GM21381 (cell line): ENCODE measurements at regions not wholly inside any gene's neighbourhood (a gene's known extent, or its start where the extent isn't known, plus 50 kb on each side); places are given as distances from the start of the nearest gene placed in this dataset.
"Not testable (repeated sequence)": the region's sequence is repeated elsewhere in the genome, so short reads cannot be mapped to it uniquely, and the experiment has no call there.

ENCODE experiments used
- ATAC-seq: cut with Tn5 transposase; IDR thresholded peaks from one replicate; pipeline ENCODE4 v1.9.1; 2021; ENCODE audit warnings: mild to moderate bottlenecking, moderate library complexity; ENCODE audit not compliant: unreplicated experiment

DNA sequence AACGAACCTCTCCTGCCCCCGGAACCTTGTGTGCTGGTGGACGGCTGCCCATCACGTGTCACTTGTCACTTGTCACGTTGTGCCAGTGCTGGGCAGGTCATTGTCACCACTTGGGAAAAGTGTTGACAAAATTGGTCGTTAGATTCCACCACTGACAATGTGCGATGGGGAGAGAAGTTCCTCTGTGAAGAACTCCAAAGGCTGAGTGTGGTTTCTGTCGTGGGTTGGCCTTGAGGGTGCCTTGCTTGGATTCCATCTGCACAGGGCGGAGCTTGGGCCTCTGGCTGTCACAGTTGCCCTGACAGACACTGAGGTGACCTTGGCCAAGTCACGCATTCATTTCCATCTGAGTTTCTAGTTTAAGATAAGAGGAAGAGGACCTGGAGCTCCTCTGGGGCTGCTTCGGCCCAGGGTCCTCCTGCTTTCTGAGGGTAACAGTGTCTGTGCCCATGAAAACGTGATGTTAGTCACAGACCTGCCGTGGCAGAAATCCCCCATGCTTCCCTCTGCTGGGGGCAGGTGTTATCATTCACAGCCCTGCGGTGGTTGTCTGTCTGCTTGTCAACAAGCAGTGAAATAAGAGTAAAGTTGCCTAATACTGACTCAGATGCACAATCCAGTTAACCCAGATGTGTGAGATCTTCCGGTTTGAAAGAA is 133.6 kb downstream of the LAT start:
- ATAC-seq: not testable (repeated sequence)

- ATAC-seq: no peak
Measured at GRCh38 chr16:29117631-29118030, 132.8 kb downstream of the LAT start.

- no peak for ATAC-seq
Measured at GRCh38 chr16:29116980-29117379, 132.1 kb downstream of the LAT start.

DNA sequence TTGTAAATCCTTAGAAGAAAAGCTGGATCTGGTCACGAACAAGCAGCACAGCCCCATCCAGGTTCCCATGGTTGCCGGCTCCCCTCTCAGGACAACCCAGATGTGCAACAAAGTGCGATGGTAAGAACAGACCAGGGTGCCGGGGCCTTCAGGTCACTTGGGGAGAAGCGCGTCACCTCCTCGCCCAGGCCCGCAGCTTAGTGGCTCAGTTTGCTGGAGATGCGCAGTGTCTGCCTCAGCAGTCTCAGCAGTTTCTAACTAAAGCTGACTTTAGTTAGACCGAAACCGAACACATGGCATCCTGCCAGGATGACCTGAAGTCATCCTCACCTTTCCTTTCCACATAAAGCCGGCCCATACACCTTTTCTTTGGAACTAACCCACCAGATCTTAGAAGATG is 131.4 kb downstream of the LAT start:
- ATAC-seq: not testable (repeated sequence)

DNA sequence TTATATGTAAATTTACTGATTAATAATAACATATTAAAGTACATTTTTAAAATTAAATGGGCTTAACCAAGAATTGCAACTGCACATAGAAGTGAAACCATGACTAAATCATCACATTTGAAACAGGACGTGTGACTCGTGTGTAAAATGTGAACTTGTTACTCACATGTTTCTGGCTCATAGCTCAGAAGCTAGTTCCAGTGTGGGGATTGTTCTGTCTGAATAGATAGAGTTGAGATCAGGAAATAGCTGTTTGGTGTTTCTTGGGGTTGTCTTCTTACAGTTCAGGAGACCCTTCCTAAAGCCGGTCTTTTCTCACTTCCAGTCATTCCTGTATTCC is 130.9 kb downstream of the LAT start:
- not testable (repeated sequence) for ATAC-seq

DNA sequence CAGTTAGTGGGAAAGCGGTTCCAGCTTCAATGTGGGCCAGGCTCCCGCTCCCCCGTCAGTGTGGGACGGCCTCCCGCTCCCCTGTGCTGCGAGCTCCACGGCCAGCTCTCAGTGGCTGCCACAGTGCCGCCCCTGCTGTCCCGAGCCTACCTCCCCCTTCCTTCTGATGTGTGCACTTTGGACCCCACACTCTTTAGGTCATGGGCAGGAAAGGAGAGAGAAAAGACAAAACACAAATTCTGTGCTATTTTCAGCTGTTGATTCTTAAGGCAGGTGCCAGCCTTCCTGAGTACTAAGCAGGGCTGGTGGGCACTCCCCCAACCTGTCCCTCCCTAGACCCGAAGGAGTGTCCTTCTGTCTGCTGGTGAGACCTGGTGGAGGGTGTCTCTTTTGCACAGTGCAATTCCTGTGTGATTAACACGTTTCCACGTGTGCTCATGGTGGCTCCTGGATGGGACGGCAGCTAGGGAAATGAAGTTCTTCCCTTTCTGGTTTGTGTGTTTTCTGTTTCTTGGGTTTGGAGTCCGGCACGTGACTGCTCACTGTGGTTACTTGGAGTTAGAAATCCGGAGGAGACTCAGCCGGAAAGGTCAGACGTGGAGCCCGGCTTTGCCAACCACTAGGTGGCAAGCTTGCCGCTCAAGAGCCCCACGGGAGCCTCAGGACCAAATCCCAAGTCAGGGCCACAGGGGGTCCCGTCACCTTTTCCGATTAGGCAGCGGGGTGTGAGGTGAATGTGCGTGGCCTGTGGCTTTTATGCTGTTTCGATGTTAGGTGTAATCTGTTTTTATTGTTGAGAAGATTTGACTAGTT is 130.3 kb downstream of the LAT start:
- not testable (repeated sequence) for ATAC-seq

DNA sequence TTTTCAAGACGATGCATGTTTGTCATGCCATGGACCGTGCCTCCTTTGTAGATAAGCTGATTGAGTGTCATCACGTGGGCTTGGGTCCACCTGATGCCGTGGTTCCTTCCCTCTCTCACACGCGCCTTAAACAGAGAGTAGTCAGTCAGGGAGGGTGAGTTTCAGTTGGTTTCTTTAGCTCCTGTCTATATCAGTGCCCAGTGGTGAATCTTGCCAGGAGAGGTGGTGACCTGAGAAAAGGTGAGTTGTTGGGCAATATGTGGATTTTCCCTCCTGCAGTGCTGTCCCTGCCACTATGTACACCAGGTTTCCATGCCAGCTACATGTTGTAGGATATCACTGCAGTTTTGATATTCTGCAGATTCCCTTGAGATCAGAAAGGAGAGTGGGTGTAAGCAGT is 129.7 kb downstream of the LAT start:
- ATAC-seq: no peak

GRCh38 chr16:29113446-29113845 is 128.6 kb downstream of the LAT start:
- ATAC-seq: not testable (repeated sequence)

DNA sequence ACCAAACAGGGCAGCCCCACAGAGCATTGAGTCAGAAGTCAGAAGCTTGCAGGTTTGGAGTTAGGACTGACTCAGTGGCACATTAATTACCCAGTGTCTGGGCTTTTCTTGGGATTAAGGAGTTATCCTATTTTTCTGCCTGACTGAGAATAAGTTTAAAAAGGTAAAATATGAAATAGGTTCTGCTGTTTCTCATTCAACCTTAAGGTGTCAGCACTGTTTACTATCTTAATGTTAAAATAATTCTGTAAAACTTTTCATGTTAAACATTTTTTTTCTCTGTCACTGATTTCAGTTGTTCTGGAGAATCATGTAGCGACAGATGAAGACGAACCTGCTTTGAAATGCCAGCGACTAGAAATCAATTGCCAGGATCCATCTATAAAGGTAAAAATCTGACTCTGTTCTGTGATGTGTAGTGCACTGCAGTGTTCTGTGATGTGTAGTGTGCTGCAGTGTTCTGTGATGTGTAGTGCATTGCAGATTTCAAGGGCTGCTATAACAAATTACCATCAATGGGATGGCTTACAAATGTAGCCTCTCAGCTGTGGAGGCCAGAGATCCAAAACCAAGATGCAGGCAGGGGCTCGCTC is 128.0 kb downstream of the LAT start:
- ATAC-seq: no peak

DNA sequence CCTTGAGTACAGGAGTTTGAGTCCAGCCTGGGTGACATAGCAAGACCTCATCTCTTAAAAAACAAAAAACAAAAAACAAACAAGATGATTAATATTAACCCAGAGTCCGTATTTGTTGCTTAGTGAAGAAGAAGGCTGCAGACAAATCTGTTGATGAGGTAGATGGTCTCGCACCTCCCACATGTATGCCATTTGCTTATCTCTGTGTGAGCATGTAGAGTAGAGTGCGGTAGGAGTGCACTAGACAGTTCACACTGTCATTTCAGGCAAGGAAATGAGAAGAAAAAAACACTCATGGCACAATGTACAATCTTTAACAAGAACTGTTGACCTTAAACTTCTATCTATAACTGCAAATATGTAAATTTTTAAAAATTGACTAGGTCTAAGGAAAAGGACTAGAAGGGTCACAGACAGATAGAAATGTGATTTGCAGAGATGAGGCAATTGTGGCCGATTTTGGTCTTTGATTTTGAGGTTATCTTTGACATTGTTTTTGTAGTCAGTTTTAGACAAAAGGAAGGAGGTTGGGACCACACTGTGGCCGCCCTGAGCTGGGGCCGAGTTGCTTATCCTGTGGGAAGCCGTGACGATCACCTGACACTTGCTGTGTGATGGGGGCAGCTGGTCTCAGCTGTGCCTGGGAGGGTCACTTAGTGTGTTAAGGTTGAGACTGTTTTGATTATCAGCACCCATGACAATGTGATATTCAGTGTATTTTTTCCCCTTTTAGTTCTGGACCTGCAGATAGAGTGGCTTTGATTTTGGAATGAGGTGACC is 127.2 kb downstream of the LAT start:
- ATAC-seq: not testable (repeated sequence)

- no peak for ATAC-seq
Measured at GRCh38 chr16:29111421-29111820, 126.6 kb downstream of the LAT start.

- ATAC-seq: not testable (repeated sequence)
Measured at GRCh38 chr16:29108625-29109169, 123.8 kb downstream of the LAT start.

DNA sequence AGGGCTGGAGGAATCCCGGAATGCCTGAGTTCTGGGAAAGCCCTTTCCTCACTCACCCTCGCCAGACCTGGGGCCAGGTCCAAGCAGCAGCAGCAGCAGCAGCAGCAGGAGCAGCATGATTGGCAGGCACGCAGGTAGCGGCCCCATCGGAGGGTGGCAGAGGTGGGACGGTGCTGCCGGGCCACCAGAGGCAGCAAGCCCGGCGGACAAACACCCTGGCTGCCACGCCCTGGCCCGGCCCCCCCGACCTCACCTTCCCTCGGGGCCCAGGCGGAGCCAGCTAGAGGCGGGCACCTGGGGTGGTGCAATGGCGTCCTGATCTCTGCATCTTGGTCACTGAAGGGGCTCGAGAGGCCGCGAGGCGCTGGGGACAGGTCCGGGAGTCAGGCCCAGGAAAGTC is 122.4 kb downstream of the LAT start:
- ATAC-seq: no peak

DNA sequence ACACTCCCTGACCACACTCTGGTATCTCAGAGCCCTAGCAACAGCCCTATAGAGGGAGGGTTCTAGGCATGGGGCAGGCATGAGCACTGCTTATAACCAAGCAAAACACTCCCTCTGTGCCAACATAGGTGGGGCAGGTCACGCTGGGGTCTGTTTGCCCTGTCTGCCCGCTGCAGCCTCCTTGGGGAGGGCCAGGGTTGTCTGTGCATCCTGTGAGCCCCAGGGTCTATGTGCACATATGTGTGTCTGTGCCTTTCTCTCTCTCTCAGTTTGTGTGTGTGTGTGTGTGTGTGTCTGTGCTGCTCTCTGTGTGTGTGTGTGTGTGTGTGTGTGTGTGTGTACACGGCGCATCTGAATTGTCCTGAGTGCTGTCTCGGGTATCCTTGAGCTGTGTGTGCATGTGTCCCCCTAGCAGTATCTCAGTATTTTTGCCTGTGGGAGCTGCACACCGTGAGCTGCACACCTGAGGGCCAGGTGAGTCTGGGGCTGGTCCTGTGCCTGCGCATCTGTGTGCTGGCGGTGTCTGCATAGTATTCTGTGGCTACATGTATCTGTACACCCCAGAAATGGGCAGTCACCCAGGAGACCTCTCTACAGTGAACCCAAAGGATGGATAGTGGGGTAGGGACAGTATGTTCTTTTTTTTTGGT is 121.5 kb downstream of the LAT start:
- not testable (repeated sequence) for ATAC-seq

DNA sequence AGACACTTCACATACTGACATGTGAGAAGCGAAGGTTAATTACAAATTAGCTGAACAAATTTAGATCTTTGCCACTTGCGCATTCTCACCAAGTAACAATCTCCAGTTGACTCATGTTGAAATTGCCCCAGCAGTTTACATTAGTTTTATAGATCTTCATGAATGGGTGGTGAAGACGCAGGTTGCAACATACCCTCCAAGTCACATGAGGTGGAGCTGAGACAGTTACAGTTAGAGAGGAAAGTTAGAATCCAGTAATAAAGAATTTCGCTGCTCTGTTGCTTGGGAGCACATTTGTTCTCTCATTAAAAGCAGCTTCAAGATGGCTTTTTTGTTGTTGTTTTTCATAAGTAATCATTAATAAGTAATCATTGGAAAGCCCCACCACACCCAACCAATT is 119.7 kb downstream of the LAT start:
- not testable (repeated sequence) for ATAC-seq

DNA sequence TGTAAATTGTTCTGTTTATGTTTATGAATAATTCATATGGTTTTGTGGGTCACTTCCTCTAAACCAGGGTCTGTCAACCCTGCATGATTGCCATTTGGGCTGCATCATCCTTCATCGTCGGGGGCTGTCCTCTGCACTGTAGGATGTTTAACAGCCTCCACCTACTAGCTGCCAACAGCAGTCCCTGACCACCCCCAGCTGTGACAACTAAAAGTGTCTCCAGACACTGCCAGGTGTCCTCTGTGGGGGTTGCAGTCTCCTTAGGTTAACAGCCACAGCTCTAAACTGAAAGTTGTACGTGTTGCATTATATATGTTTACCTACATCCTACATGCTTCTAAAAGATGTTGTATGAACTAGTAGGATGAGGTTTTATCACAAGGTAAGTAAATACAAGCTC is 113.1 kb downstream of the LAT start:
- not testable (repeated sequence) for ATAC-seq

- not testable (repeated sequence) for ATAC-seq
Measured at GRCh38 chr16:29094729-29095624, 110.1 kb downstream of the LAT start.

DNA sequence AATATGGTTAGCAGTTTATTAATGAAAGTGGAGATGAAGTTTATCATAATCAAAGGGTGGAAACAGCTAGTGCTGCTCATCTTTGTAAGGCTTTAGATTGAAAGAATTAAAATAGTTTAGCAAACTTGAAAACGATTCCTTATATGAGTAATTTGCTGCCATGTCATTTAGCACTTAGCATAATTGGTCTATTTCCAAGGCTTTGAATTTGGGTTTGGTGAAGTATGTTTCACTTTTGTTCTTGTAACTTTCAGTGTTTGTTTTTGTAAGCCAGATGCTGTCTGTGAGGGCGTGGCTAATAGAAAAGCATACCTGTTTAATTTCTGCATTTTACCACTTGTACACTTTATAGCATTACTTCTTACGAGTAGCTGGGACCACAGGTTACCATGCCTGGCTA is 109.5 kb downstream of the LAT start:
- not testable (repeated sequence) for ATAC-seq

DNA sequence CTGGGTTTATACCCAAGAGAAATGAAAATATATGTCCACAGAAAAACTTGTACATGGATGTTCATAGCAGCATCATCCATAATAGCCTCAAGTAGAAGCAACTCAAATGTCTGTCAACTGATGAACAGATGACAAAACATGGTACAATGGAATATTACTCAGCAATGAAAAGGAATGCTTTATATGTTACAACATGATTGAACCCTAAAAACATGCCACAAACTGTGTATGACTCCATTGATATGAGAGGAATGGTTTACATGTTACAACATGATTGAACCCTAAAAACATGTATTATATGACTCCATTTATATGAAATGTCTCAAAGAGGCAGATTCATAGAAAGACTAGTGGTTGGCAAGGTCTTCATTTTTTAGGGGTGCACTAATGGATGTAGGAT is 104.8 kb downstream of the LAT start:
- not testable (repeated sequence) for ATAC-seq
